ENCODE measurements at regions not wholly inside any gene's neighbourhood (a gene's known extent, or its start where the extent isn't known, plus 50 kb on each side); places are given as distances from the start of the nearest gene placed in this dataset.

DNA sequence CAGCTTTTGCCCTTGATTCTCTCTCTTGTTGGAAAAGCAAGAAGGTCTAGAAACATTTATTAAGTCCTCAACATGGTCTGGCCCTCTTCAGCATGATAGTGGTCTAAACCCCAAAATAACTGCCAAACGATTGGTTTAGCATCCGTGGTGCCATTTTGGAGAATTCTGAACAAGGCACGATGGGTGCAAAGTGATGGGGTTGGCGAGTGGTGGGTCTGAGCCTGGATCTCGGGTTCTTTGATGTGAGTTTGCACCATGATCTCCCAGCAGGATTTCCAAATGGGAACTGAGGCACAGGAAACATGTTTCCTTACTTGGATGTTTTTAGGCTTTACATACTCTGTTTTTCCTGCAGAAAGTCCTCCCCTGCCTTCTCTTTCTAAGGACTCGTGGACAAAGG, 240.3 kb downstream of the MYCN start:
- no peak for DNase-seq

DNA sequence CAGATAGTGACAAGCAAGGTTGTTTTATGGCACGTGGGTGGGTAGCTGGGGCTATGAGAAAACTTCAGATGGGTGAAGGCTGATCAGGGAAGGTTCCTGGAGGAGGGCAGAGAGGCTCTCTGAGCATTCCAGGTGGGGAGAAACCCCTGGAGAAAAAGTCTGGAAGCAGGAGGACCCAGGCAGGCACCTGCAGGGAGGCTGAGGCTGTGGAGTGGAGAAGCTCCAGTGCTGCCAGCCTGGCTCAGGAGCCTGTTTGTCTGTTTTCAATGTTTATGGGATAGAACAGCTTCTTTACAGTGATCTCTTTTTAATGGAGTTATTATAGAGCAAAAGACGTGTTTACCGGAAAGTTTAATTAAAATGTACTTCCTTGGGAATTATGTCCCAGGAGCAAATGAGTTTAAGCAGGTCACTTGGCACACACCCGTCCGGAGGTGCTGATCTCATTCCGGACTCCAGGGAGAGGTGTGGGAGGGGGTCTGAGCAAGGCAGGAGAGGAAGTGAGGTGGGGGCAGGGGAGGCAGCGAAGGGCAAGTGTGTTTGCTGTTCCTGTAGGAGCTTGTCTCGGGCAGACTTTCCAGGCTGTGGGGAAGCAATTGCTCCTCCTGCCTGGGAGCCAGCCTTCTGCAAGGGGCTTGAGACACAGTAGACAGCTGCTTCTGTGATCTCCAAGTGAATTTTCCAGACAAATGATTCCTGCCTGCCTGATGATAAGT, 239.5 kb downstream of the MYCN start:
- DNase-seq, result no peak

- no peak for DNase-seq
Measured at GRCh38 chr2:16178551-16179130, 238.3 kb downstream of the MYCN start.

- no peak for DNase-seq
Measured at GRCh38 chr2:16177671-16178180, 237.4 kb downstream of the MYCN start.

DNA sequence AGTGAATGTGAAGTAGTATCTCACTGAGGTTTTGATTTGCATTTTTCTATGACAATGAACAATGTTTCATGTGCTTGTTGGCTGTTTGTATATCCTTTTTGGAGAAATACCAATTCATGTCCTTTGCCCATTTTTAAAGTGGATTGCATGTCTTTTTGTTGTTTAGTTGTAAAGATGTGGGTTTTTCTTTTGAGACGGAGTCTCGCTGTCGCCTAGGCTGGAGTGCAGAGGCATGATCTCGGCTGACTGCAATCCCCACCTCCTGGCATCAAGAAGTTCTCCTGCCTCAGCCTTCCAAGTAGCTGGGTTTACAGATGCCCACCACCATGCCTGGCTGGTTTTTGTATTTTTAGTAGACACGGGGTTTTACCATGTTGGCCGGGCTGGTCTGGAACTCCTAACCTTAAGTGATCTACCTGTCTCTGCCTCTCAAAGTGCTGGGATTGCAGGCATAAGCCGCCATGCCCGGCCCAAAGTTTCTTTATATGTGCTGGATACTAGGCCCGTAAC, 236.7 kb downstream of the MYCN start:
- no peak for DNase-seq

GRCh38 chr2:16175247-16175825, 235.0 kb downstream of the MYCN start:
- DNase-seq, result no peak

- DNase-seq, result no peak
Measured at GRCh38 chr2:16174693-16175045, 234.3 kb downstream of the MYCN start.

DNA sequence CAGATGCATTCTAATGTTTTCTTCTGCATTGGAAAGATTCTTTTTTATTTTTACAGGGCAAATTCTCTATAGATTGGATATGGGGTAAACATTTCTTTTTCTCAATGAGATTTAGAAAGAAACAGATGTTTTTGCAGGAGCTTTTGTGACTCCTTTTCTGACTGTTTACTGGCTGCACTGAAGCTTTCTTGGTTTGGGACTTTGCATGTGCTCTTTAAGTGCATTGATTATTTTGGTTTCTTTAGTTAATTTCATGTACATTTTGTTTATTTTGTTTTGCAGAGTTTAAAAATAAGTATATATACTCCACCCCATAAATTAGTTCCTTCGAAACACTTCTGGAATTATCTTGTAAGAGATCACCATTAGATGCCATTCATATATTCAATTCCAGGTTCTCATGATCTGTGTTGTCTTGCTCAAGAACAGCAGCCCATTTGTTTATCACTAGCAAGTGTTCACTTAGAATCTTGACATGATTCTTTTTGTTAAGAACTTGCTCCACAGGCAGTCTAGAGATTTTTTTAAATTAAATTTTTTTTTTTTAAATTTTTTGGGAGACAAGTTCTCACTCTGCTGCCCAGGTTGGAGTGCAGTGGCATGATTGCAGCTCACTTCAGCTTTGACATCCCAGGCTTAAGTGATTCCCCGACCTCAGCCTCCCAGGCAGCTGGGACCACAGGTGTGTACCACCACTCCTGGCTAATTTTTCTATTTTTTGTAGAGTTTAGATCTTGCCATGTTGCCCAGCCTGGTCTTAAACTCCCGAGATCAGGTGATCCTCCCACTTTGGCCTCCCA, 233.7 kb downstream of the MYCN start:
- no peak for DNase-seq

- DNase-seq, result no peak
Measured at GRCh38 chr2:16172324-16173175, 232.2 kb downstream of the MYCN start.

DNA sequence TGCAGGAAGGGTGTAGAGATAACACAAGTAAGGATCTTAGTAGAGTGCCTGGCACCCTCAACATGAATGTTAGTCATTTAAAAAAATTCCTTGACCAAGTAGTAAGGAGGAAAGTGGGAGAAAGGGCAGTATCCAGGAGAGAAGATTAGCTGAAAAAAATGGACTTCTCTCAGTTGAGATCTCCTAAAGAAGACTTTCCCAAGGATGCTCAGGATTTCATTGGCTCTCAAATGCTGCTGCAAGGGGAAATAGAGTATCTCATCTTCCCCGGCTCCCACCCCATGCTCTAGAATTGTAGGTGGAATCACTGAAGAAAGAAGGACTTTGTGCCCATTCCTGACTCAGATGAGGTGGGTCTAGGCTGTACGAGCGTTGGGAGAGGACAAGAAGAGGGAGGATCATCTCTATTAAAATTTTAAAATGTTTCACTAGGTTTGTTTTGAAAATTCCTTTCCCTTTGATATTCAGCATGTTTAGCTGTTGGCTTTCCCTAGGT, 231.1 kb downstream of the MYCN start:
- DNase-seq, result no peak

GRCh38 chr2:16170675-16171424, 230.5 kb downstream of the MYCN start:
- DNase-seq, result no peak

DNA sequence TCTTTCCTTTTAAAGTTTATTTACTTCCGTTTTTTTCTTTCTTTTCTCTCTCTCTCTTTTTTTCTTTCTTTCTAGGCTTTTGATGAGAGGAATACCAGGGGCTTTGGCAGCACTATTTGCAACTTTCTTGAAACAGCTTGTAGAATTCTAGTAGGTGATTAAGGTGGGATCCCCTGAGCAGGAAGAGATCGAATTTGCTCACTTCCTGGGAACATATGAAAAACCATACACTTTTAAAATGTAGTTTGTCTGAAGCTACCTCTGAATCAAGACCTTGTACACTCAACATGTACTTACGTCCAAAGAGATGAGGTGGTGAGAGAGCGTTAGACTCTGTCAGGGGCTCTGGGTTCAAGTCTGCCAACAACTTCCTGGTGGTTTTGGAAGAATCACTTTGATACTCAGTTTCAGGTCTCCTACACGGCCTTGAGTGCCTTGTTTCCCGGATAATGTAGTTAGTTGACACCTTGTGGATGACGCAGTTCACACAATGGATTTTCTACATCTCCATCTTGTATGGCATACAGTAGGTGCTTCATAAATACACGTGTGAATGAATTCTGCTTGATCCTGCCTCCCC, 229.1 kb downstream of the MYCN start:
- DNase-seq, result no peak

DNA sequence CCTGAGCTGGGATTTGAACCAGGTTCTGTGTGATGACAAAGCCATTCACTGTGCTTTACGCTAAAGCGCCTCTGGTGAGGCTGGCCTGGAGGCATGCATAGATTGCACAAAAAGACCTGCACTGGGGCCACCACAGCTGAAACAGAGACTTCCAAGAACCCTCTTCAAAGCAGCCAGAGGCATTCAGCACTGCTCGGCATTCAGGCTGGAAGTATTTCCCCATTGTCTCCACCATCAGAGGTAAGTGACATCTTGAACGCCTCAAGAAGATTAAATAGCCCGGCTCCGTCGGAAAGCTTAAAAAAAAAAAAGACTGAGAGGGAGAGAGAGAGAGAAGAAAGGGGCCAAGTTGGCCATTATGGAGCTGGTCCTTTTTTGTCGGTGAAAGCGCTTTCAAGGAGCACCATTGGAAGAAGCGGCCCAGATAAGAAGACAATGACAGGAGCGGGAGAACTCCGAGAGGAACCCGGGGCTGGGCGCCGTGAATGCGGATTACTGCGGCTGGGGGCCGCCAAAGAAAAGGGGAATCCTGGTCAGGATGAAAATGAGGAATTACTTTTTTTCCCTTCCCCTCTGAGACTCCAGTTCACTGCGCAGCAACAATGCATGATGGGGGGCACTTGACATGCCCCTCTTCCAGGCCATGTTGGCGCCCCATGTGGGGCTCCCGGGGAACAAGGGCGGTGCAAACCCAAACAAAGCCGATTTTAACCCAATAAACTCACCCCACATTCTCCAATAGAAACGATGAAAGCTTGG, 228.3 kb downstream of the MYCN start:
- no peak for DNase-seq

GRCh38 chr2:16167870-16168426, 227.6 kb downstream of the MYCN start:
- no peak for DNase-seq

DNA sequence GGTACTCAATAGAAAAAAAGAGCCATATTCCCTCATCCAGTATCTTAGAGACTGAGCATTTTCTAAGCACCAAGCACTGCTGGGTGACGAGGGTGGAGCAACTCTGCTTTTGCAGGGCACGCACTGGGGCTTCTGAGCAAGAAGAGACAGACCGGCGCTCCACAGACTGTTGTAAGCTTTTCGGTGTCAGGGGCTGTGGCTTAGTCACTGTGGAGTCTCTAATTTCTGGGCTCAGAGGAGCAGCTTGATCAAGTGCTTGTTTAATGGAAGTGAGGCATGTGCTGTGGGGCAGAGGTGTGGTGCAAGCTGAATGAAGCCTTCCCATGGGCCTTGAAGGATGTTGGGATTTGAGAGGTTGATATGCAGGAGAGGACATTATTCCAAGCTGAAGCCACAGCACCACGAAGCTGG, 227.1 kb downstream of the MYCN start:
- no peak for DNase-seq

DNA sequence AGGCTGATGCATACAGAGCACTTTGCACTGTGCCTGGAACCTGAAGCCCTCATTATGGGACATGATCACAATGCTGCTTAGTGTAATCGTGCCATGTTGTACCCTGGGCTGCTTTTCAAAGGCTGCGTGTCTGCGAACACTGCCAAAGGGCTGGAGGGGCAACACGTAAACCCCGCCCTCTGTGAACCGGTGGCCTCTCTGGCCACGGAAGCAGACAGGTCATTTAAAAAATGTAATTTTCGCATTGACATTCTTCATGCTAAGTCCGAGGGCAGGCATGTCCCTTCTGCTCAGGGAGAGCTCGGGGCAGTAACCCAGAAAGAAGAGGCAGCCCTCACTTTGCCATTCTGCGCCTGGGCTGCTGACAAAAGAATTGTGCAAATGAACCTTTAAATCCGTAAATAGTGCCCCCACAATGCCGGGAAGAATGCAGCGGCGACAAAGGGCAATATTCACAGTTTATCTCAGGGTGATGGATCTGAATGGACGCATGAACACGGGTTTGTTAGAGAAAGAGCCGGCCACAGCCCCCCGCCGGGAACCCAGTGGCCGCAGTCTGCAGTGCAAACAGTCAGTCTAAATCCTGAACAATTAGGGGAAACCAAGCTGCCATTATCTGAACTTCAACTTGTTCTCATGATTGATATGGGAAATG, 226.1 kb downstream of the MYCN start:
- DNase-seq, result no peak

- no peak for DNase-seq
Measured at GRCh38 chr2:16165518-16166326, 225.4 kb downstream of the MYCN start.

- DNase-seq, result no peak
Measured at GRCh38 chr2:16162491-16163040, 222.2 kb downstream of the MYCN start.

Measured in DMS79 (cell line).